ENCODE measurements at regions not wholly inside any gene's neighbourhood (a gene's known extent, or its start where the extent isn't known, plus 50 kb on each side); places are given as distances from the start of the nearest gene placed in this dataset.

- no peak for TF ChIP-seq CTCF (IDR thresholded peaks at IDR 0.05; ENCODE audit: low read length, missing control alignments)
- H3K4me3 ChIP-seq (replicated peaks; ENCODE audit: low read depth, low read length), result no peak overlapping the region
- no peak for DNase-seq (ENCODE audit: low read depth)
These were observed 104.8 kb downstream of the ZNF280B start for GRCh38 chr22:22403771-22404170.

- no peak for TF ChIP-seq CTCF (IDR thresholded peaks at IDR 0.05; ENCODE audit: low read length, missing control alignments)
- no peak for DNase-seq (ENCODE audit: low read depth)
- no peak overlapping the region for H3K4me3 ChIP-seq (replicated peaks; ENCODE audit: low read depth, low read length)
These were observed 103.8 kb downstream of the ZNF280B start for GRCh38 chr22:22404598-22405284.

- H3K4me3 ChIP-seq (replicated peaks; ENCODE audit: low read depth, low read length), result no peak overlapping the region
- no peak for TF ChIP-seq CTCF (IDR thresholded peaks at IDR 0.05; ENCODE audit: low read length, missing control alignments)
- DNase-seq (ENCODE audit: low read depth), result no peak
These were observed 102.0 kb downstream of the ZNF280B start for GRCh38 chr22:22406445-22407027.

GRCh38 chr22:22407061-22407460, 101.5 kb downstream of the ZNF280B start:
- DNase-seq (ENCODE audit: low read depth), result no peak
- no peak for TF ChIP-seq CTCF (IDR thresholded peaks at IDR 0.05; ENCODE audit: low read length, missing control alignments)
- H3K4me3 ChIP-seq (replicated peaks; ENCODE audit: low read depth, low read length), result no peak overlapping the region

- TF ChIP-seq CTCF (IDR thresholded peaks at IDR 0.05; ENCODE audit: low read length, missing control alignments), result no peak
- no peak for DNase-seq (ENCODE audit: low read depth)
- H3K4me3 ChIP-seq (replicated peaks; ENCODE audit: low read depth, low read length), result no peak overlapping the region
These were observed 100.3 kb downstream of the ZNF280B start for GRCh38 chr22:22408269-22408668.

GRCh38 chr22:22408731-22409696, 99.5 kb downstream of the ZNF280B start:
- H3K4me3 ChIP-seq (replicated peaks; ENCODE audit: low read depth, low read length), result no peak overlapping the region
- peak; percentile 60 for TF ChIP-seq CTCF (IDR thresholded peaks at IDR 0.05; ENCODE audit: low read length, missing control alignments)
- DNase-seq (ENCODE audit: low read depth), result peak; percentile 28
